H1 (cell line): ENCODE measurements at regions not wholly inside any gene's neighbourhood (a gene's known extent, or its start where the extent isn't known, plus 50 kb on each side); places are given as distances from the start of the nearest gene placed in this dataset.

ENCODE experiments used
- CTCF ChIA-PET: fragments of 300-600 bp; sonication (Branson Sonifier 250); formaldehyde crosslinking; loops from one replicate; lab custom pipeline; 2021; ENCODE audit not compliant: partially characterized antibody; lab: Charles Lee
- POLR2A ChIA-PET: fragments of 300-600 bp; sonication (Branson Sonifier 250); formaldehyde crosslinking; loops from one replicate; lab custom pipeline; 2021; ENCODE audit warnings: inconsistent platforms; ENCODE audit not compliant: partially characterized antibody; lab: Charles Lee
- DNase-seq, 2 experiments: peaks; one replicate each; pipeline versions ENCODE4 v3.0.0 to v3.0.0-alpha.2; 2010 to 2022; ENCODE audit warnings: low spot score in 2 of 2, low read depth in 1 of 2, mixed read lengths in 1 of 2
- FAIRE-seq: peaks from 2 replicates; lab custom pipeline; 2011; peaks lifted over from hg19 to GRCh38; lab: Jason Lieb, UNC
- H2AFZ ChIP-seq: 2 replicates; pipeline ENCODE4 v1.8.1; 2012; ENCODE audit warnings: low read length, inconsistent platforms
- H2AK5ac ChIP-seq: 2 replicates; pipeline ENCODE4 v1.6.1; 2013; ENCODE audit warnings: low read depth, low read length
- H2BK120ac ChIP-seq: replicated peaks from 2 replicates; pipeline ENCODE3; 2013; ENCODE audit warnings: low read depth, low read length, inconsistent platforms
- H2BK12ac ChIP-seq: 2 replicates; pipeline ENCODE4 v1.6.1; 2013; ENCODE audit warnings: low read depth, low read length
- H2BK15ac ChIP-seq: 2 replicates; pipeline ENCODE4 v1.6.1; 2013; ENCODE audit warnings: low read length
- H2BK20ac ChIP-seq: 2 replicates; pipeline ENCODE4 v1.6.1; 2013; ENCODE audit warnings: low read length
- H2BK5ac ChIP-seq: 2 replicates; pipeline ENCODE4 v1.6.1; 2013; ENCODE audit warnings: low read depth, low read length
- H3K14ac ChIP-seq: 2 replicates; pipeline ENCODE4 v1.6.1; 2013; ENCODE audit warnings: inconsistent platforms; ENCODE audit not compliant: insufficient read length
- H3K18ac ChIP-seq: 2 replicates; pipeline ENCODE4 v1.6.1; 2013; ENCODE audit warnings: low read length; ENCODE audit errors: extremely low read depth
- H3K23ac ChIP-seq: 2 replicates; pipeline ENCODE4 v1.6.1; 2013; ENCODE audit warnings: inconsistent platforms; ENCODE audit not compliant: insufficient read length
- H3K23me2 ChIP-seq: 2 replicates; pipeline ENCODE4 v1.6.1; 2013; ENCODE audit warnings: low read depth, low read length
- H3K27ac ChIP-seq: 2 replicates; pipeline ENCODE4 v1.6.1; 2011; ENCODE audit warnings: low read depth, low read length, inconsistent platforms
- H3K27me3 ChIP-seq, 4 experiments: replicated peaks in 1 of 4; 1 replicate in 1 of 4; 2 replicates in 3 of 4; pipeline versions ENCODE4 v1.6.1 to v1.8.1; 2011 to 2013; ENCODE audit warnings: low read length in 3 of 4, mild to moderate bottlenecking in 3 of 4, inconsistent platforms in 2 of 4, mixed read lengths in 2 of 4, moderate library complexity in 1 of 4; ENCODE audit not compliant: control insufficient read depth in 3 of 4, insufficient read depth in 3 of 4; ENCODE audit errors: extremely low read depth in 1 of 4
- H3K36me3 ChIP-seq, 4 experiments: 2 replicates each; pipeline versions ENCODE4 v1.6.1 to v1.8.1; 2011 to 2013; ENCODE audit warnings: mild to moderate bottlenecking in 4 of 4, low read length in 3 of 4, moderate library complexity in 2 of 4, control low read depth in 1 of 4, inconsistent platforms in 1 of 4; ENCODE audit not compliant: insufficient read depth in 4 of 4, control insufficient read depth in 2 of 4
- H3K4ac ChIP-seq: replicated peaks from 2 replicates; pipeline ENCODE3; 2013; ENCODE audit warnings: low read length, low read depth, mixed read lengths, inconsistent platforms; ENCODE audit not compliant: insufficient read length
- H3K4me1 ChIP-seq, 4 experiments: replicated peaks in 1 of 4; 1 replicate in 1 of 4; 2 replicates in 3 of 4; pipeline versions ENCODE4 v1.6.1 to v1.8.1; 2011 to 2013; ENCODE audit warnings: low read length in 3 of 4, inconsistent platforms in 2 of 4, mixed read lengths in 1 of 4; ENCODE audit not compliant: insufficient read depth in 4 of 4, control insufficient read depth in 3 of 4
- H3K4me2 ChIP-seq, 2 experiments: 2 replicates each; pipeline versions ENCODE4 v1.6.1 to v1.8.1; 2011 to 2013; ENCODE audit warnings: low read depth in 2 of 2, low read length in 2 of 2, control low read depth in 1 of 2, inconsistent platforms in 1 of 2, mild to moderate bottlenecking in 1 of 2; ENCODE audit not compliant: insufficient read depth in 1 of 2
- H3K4me3 ChIP-seq, 4 experiments: fragments of 200-600, 300-600 bp in 1 of 4; sonication (generic), shearing (Covaris generic), sonication (Bioruptor Twin) in 1 of 4; 2 replicates each; pipeline versions ENCODE4 v1.5.1 to v1.8.1; 2011 to 2016; ENCODE audit warnings: low read length in 4 of 4, low read depth in 3 of 4, control low read depth in 2 of 4, inconsistent platforms in 2 of 4, mild to moderate bottlenecking in 2 of 4, mixed read lengths in 1 of 4, moderate library complexity in 1 of 4; ENCODE audit not compliant: insufficient read depth in 2 of 4; ENCODE audit errors: extremely low read depth in 1 of 4
- H3K56ac ChIP-seq: replicated peaks from 2 replicates; pipeline ENCODE3; 2013; ENCODE audit warnings: low read depth, mild to moderate bottlenecking, mixed read lengths, low read length, inconsistent platforms; ENCODE audit not compliant: insufficient read length
- H3K79me1 ChIP-seq: 2 replicates; pipeline ENCODE4 v1.6.1; 2013; ENCODE audit warnings: low read depth, low read length, control low read depth
- H3K79me2 ChIP-seq, 2 experiments: 2 replicates each; pipeline versions ENCODE4 v1.6.1 to v1.8.1; 2012 to 2013; ENCODE audit warnings: low read length in 2 of 2, mild to moderate bottlenecking in 2 of 2, inconsistent platforms in 1 of 2; ENCODE audit not compliant: insufficient read depth in 2 of 2, control insufficient read depth in 1 of 2
- H3K9ac ChIP-seq, 4 experiments: replicated peaks in 1 of 4; 1 replicate in 1 of 4; 2 replicates in 3 of 4; pipeline versions ENCODE4 v1.6.1 to v1.8.1; 2011 to 2013; ENCODE audit warnings: low read depth in 3 of 4, low read length in 3 of 4, control low read depth in 2 of 4, mild to moderate bottlenecking in 2 of 4, moderate library complexity in 2 of 4, inconsistent platforms in 1 of 4; ENCODE audit errors: extremely low read depth in 1 of 4
- H3K9me3 ChIP-seq, 2 experiments: 2 replicates each; pipeline versions ENCODE4 v1.6.1 to v1.8.1; 2012 to 2013; ENCODE audit warnings: mild to moderate bottlenecking in 2 of 2, moderate library complexity in 2 of 2, control low read depth in 1 of 2, inconsistent platforms in 1 of 2, low read depth in 1 of 2, low read length in 1 of 2, mixed read lengths in 1 of 2; ENCODE audit not compliant: insufficient read depth in 2 of 2
- H4K20me1 ChIP-seq, 2 experiments: replicated peaks in 1 of 2; 2 replicates each; pipeline versions ENCODE3 to v1.8.1; 2011 to 2013; ENCODE audit warnings: inconsistent platforms in 2 of 2, low read length in 2 of 2, mild to moderate bottlenecking in 1 of 2; ENCODE audit not compliant: insufficient read depth in 2 of 2, control insufficient read depth in 1 of 2
- H4K5ac ChIP-seq: 2 replicates; pipeline ENCODE4 v1.6.1; 2013; ENCODE audit warnings: low read length, low read depth, mixed read lengths, inconsistent platforms; ENCODE audit not compliant: insufficient read length
- H4K8ac ChIP-seq: 2 replicates; pipeline ENCODE4 v1.8.0; 2013; ENCODE audit warnings: mild to moderate bottlenecking, moderate library complexity, low read length, inconsistent platforms; ENCODE audit not compliant: insufficient read depth; ENCODE audit errors: extremely low read depth
- H4K91ac ChIP-seq: replicated peaks from 2 replicates; pipeline ENCODE3; 2013; ENCODE audit warnings: low read length, mixed read lengths, inconsistent platforms; ENCODE audit not compliant: insufficient read length
- NRF1 ChIP-seq: IDR thresholded peaks from 2 replicates; pipeline ENCODE4 v1.6.1; 2011; ENCODE audit warnings: mild to moderate bottlenecking, low read depth, low read length, improper control_type of control experiment
- SIRT6 ChIP-seq: IDR thresholded peaks from one replicate; pipeline ENCODE4 v1.7.1; 2012; ENCODE audit warnings: low read length, inconsistent platforms
- WGBS, 2 experiments: shearing (Covaris generic) in 1 of 2; methylation state at CpG; one replicate each; pipeline versions ENCODE4 v1.1.6 to v1.1.7; 2013 to 2015; ENCODE audit warnings: low lambda C conversion rate in 2 of 2, mixed read lengths in 2 of 2, inconsistent platforms in 1 of 2, low coverage in 1 of 2, missing lambda C conversion rate in 1 of 2; ENCODE audit not compliant: insufficient replicate concordance in 2 of 2, insufficient coverage in 1 of 2, insufficient read length in 1 of 2; ENCODE audit errors: extremely low coverage in 1 of 2, missing lambda C conversion rate in 1 of 2; 5-methylcytosine and 5-hydroxymethylcytosine counted together

- H3K56ac ChIP-seq = no peak overlapping the region
- no peak overlapping the region for H2BK120ac ChIP-seq
- H3K14ac ChIP-seq = no peak overlapping the region
- no peak for FAIRE-seq
- no peak overlapping the region for H4K91ac ChIP-seq
- H3K4me3 ChIP-seq = no peak overlapping the region
- H3K4me2 ChIP-seq = no peak overlapping the region
- H3K9me3 ChIP-seq = no peaks in the 10 kb centered on the region
- ChIA-PET POLR2A (no interaction called here), CTCF (interaction anchor here (0.5 to 1.7 kb wide), 2 partner anchors 264 to 827 kb away, joined by 3 to 6 read pairs; no protein-coding TSS in a partner anchor)
- no peak overlapping the region for H3K18ac ChIP-seq
- 0 out of 2 replicates have a peak, but pooled peaks cover 1% of the 10 kb centered on the region for H3K23me2 ChIP-seq
- no peak overlapping the region for H2BK5ac ChIP-seq
- no peak overlapping the region for H2AFZ ChIP-seq
- no peak overlapping the region for H3K4ac ChIP-seq
- DNase-seq = no peak
- H2AK5ac ChIP-seq = no peak overlapping the region
- no peak overlapping the region for H3K23ac ChIP-seq
- no peaks in the 10 kb centered on the region for H3K36me3 ChIP-seq
- WGBS, 2 experiments = 94% methylated on average over 3 of the region's 3 CpGs; no CpG with 5 or more reads in 1 of the 2 experiments
- H4K8ac ChIP-seq = no peak overlapping the region
- H4K20me1 ChIP-seq = no peaks in the 10 kb centered on the region
- H3K79me2 ChIP-seq = no peaks in the 10 kb centered on the region
- H3K27ac ChIP-seq = no peak overlapping the region
- H2BK20ac ChIP-seq = no peak overlapping the region
- no peak overlapping the region for H3K9ac ChIP-seq
- no peaks in the 10 kb centered on the region for H3K79me1 ChIP-seq
- no peak overlapping the region for H4K5ac ChIP-seq
- H3K27me3 ChIP-seq = no peaks in the 10 kb centered on the region
- no peak overlapping the region for H2BK12ac ChIP-seq
- H2BK15ac ChIP-seq = no peak overlapping the region
- no peaks in the 10 kb centered on the region; a peak in 1 of 7 replicates for H3K4me1 ChIP-seq
- TF ChIP-seq NRF1 (no peak), SIRT6 (no peak)
Observed at GRCh38 chr10:129294944-129295343, 172.1 kb upstream of the MGMT start.
